ENCODE measurements at regions not wholly inside any gene's neighbourhood (a gene's known extent, or its start where the extent isn't known, plus 50 kb on each side); places are given as distances from the start of the nearest gene placed in this dataset.

DNA sequence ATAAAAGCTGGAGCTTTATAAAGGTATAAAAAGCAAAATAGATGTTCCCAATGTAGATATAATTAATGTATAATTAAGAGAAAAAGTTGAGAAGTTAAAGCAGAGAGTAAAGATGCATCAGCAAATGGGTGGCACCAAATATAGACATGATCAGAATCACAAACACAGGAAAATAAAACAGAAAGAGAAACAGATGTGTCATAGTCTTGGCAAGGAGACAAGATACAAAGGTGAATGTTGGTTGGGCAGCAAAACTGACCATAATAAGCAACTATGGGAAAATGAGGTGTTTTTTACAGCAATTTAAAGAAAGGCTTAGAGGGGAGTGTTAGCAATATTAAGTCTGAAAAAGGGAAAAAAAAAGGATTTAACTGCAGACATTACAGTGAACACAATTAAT lies 135.4 kb upstream of the CLEC14A start:
- ATAC-seq, result no peak
- TF ChIP-seq, protein P1, sequence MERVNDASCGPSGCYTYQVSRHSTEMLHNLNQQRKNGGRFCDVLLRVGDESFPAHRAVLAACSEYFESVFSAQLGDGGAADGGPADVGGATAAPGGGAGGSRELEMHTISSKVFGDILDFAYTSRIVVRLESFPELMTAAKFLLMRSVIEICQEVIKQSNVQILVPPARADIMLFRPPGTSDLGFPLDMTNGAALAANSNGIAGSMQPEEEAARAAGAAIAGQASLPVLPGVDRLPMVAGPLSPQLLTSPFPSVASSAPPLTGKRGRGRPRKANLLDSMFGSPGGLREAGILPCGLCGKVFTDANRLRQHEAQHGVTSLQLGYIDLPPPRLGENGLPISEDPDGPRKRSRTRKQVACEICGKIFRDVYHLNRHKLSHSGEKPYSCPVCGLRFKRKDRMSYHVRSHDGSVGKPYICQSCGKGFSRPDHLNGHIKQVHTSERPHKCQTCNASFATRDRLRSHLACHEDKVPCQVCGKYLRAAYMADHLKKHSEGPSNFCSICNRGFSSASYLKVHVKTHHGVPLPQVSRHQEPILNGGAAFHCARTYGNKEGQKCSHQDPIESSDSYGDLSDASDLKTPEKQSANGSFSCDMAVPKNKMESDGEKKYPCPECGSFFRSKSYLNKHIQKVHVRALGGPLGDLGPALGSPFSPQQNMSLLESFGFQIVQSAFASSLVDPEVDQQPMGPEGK (CRISPR knock-in tag; IDR thresholded peaks at IDR 0.05; ENCODE audit: borderline replicate concordance), result no peak
- TF ChIP-seq ZFP3 (CRISPR knock-in tag; IDR thresholded peaks at IDR 0.05) (no peak), ZFP30 (CRISPR knock-in tag; IDR thresholded peaks at IDR 0.05) (no peak), GLIS3 (CRISPR knock-in tag; IDR thresholded peaks at IDR 0.05) (no peak), RARB (CRISPR knock-in tag; IDR thresholded peaks at IDR 0.05) (no peak), TCF4 (CRISPR knock-in tag; IDR thresholded peaks at IDR 0.05; ENCODE audit: borderline replicate concordance) (no peak), ESRRG (CRISPR knock-in tag; IDR thresholded peaks at IDR 0.05) (no peak), CSDC2 (CRISPR knock-in tag; IDR thresholded peaks at IDR 0.05) (no peak), ZNF70 (CRISPR knock-in tag; IDR thresholded peaks at IDR 0.05) (no peak), ISL1 (CRISPR knock-in tag; IDR thresholded peaks at IDR 0.05) (no peak), BACH2 (CRISPR knock-in tag; IDR thresholded peaks at IDR 0.05; ENCODE audit: borderline replicate concordance) (no peak)
- TF ChIP-seq, protein P2, sequence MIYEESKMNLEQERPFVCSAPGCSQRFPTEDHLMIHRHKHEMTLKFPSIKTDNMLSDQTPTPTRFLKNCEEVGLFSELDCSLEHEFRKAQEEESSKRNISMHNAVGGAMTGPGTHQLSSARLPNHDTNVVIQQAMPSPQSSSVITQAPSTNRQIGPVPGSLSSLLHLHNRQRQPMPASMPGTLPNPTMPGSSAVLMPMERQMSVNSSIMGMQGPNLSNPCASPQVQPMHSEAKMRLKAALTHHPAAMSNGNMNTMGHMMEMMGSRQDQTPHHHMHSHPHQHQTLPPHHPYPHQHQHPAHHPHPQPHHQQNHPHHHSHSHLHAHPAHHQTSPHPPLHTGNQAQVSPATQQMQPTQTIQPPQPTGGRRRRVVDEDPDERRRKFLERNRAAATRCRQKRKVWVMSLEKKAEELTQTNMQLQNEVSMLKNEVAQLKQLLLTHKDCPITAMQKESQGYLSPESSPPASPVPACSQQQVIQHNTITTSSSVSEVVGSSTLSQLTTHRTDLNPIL (CRISPR knock-in tag; IDR thresholded peaks at IDR 0.05; ENCODE audit: low read depth), result no peak
- TF ChIP-seq, protein P3, sequence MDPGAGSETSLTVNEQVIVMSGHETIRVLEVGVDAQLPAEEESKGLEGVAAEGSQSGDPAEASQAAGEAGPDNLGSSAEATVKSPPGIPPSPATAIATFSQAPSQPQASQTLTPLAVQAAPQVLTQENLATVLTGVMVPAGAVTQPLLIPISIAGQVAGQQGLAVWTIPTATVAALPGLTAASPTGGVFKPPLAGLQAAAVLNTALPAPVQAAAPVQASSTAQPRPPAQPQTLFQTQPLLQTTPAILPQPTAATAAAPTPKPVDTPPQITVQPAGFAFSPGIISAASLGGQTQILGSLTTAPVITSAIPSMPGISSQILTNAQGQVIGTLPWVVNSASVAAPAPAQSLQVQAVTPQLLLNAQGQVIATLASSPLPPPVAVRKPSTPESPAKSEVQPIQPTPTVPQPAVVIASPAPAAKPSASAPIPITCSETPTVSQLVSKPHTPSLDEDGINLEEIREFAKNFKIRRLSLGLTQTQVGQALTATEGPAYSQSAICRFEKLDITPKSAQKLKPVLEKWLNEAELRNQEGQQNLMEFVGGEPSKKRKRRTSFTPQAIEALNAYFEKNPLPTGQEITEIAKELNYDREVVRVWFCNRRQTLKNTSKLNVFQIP (CRISPR knock-in tag; IDR thresholded peaks at IDR 0.05; ENCODE audit: borderline replicate concordance, low read depth), result no peak
- TF ChIP-seq, protein P4, sequence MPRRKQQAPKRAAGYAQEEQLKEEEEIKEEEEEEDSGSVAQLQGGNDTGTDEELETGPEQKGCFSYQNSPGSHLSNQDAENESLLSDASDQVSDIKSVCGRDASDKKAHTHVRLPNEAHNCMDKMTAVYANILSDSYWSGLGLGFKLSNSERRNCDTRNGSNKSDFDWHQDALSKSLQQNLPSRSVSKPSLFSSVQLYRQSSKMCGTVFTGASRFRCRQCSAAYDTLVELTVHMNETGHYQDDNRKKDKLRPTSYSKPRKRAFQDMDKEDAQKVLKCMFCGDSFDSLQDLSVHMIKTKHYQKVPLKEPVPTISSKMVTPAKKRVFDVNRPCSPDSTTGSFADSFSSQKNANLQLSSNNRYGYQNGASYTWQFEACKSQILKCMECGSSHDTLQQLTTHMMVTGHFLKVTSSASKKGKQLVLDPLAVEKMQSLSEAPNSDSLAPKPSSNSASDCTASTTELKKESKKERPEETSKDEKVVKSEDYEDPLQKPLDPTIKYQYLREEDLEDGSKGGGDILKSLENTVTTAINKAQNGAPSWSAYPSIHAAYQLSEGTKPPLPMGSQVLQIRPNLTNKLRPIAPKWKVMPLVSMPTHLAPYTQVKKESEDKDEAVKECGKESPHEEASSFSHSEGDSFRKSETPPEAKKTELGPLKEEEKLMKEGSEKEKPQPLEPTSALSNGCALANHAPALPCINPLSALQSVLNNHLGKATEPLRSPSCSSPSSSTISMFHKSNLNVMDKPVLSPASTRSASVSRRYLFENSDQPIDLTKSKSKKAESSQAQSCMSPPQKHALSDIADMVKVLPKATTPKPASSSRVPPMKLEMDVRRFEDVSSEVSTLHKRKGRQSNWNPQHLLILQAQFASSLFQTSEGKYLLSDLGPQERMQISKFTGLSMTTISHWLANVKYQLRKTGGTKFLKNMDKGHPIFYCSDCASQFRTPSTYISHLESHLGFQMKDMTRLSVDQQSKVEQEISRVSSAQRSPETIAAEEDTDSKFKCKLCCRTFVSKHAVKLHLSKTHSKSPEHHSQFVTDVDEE (CRISPR knock-in tag; IDR thresholded peaks at IDR 0.05), result no peak

DNA sequence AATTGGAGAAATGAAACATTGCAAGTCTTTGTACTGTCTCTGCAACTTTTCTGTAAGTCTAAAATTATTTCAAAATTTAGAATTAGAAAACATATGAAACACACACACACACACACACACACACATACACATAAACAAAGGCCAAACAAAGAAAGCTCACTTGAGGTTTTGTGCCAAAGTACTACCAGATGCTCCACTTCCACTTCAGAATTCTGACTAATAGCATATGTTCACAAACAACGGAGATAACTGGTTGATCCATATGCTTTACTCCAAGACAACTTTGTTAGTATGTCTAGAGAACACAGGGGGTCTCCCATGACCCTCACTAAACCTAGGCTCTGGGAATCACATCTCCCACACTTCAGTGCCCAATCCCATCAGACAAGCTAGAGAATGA lies 133.8 kb upstream of the CLEC14A start:
- ATAC-seq, result no peak
- TF ChIP-seq ZC3H10 (CRISPR knock-in tag; IDR thresholded peaks at IDR 0.05) (no peak), RARB (CRISPR knock-in tag; IDR thresholded peaks at IDR 0.05) (no peak), CSDC2 (CRISPR knock-in tag; IDR thresholded peaks at IDR 0.05) (no peak), ARNTL (CRISPR knock-in tag; IDR thresholded peaks at IDR 0.05; ENCODE audit: borderline replicate concordance, low read depth) (no peak), ZNF565 (CRISPR knock-in tag; conservative IDR thresholded peaks at IDR 0.05; ENCODE audit: low read depth) (no peak), TCF4 (CRISPR knock-in tag; IDR thresholded peaks at IDR 0.05; ENCODE audit: borderline replicate concordance) (no peak), TOX (CRISPR knock-in tag; IDR thresholded peaks at IDR 0.05; ENCODE audit: borderline replicate concordance) (no peak), PPARA (CRISPR knock-in tag; IDR thresholded peaks at IDR 0.05; ENCODE audit: borderline replicate concordance) (no peak), GLIS3 (CRISPR knock-in tag; IDR thresholded peaks at IDR 0.05) (no peak), ZFP30 (CRISPR knock-in tag; IDR thresholded peaks at IDR 0.05) (no peak), ZNF70 (CRISPR knock-in tag; IDR thresholded peaks at IDR 0.05) (no peak), ZNF8 (CRISPR knock-in tag; IDR thresholded peaks at IDR 0.05) (no peak), ISL1 (CRISPR knock-in tag; IDR thresholded peaks at IDR 0.05) (no peak), ZFP3 (CRISPR knock-in tag; IDR thresholded peaks at IDR 0.05) (no peak)
- TF ChIP-seq, protein P5, sequence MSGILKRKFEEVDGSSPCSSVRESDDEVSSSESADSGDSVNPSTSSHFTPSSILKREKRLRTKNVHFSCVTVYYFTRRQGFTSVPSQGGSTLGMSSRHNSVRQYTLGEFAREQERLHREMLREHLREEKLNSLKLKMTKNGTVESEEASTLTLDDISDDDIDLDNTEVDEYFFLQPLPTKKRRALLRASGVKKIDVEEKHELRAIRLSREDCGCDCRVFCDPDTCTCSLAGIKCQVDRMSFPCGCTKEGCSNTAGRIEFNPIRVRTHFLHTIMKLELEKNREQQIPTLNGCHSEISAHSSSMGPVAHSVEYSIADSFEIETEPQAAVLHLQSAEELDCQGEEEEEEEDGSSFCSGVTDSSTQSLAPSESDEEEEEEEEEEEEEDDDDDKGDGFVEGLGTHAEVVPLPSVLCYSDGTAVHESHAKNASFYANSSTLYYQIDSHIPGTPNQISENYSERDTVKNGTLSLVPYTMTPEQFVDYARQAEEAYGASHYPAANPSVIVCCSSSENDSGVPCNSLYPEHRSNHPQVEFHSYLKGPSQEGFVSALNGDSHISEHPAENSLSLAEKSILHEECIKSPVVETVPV (CRISPR knock-in tag; IDR thresholded peaks at IDR 0.05), result no peak
- TF ChIP-seq, protein P3 (CRISPR knock-in tag; IDR thresholded peaks at IDR 0.05; ENCODE audit: borderline replicate concordance, low read depth), result no peak
- TF ChIP-seq, protein P4 (CRISPR knock-in tag; IDR thresholded peaks at IDR 0.05), result no peak

All from SK-N-SH treated with all-trans-retinoic acid at 6 μM for 48 hours (cell line).